H1 (cell line): ENCODE measurements at regions not wholly inside any gene's neighbourhood (a gene's known extent, or its start where the extent isn't known, plus 50 kb on each side); places are given as distances from the start of the nearest gene placed in this dataset.

Source experiments
- CTCF ChIA-PET: fragments of 300-600 bp; sonication (Branson Sonifier 250); formaldehyde crosslinking; loops from one replicate; lab custom pipeline; 2021; ENCODE audit not compliant: partially characterized antibody; lab: Charles Lee
- POLR2A ChIA-PET: fragments of 300-600 bp; sonication (Branson Sonifier 250); formaldehyde crosslinking; loops from one replicate; lab custom pipeline; 2021; ENCODE audit warnings: inconsistent platforms; ENCODE audit not compliant: partially characterized antibody; lab: Charles Lee
- DNase-seq, 2 experiments: peaks; one replicate each; pipeline versions ENCODE4 v3.0.0 to v3.0.0-alpha.2; 2010 to 2022; ENCODE audit warnings: low spot score in 2 of 2, low read depth in 1 of 2, mixed read lengths in 1 of 2
- FAIRE-seq: peaks from 2 replicates; lab custom pipeline; 2011; peaks lifted over from hg19 to GRCh38; lab: Jason Lieb, UNC
- H2AFZ ChIP-seq: 2 replicates; pipeline ENCODE4 v1.8.1; 2012; ENCODE audit warnings: low read length, inconsistent platforms
- H2AK5ac ChIP-seq: 2 replicates; pipeline ENCODE4 v1.6.1; 2013; ENCODE audit warnings: low read depth, low read length
- H2BK120ac ChIP-seq: replicated peaks from 2 replicates; pipeline ENCODE3; 2013; ENCODE audit warnings: low read depth, low read length, inconsistent platforms
- H2BK12ac ChIP-seq: 2 replicates; pipeline ENCODE4 v1.6.1; 2013; ENCODE audit warnings: low read depth, low read length
- H2BK15ac ChIP-seq: 2 replicates; pipeline ENCODE4 v1.6.1; 2013; ENCODE audit warnings: low read length
- H2BK20ac ChIP-seq: 2 replicates; pipeline ENCODE4 v1.6.1; 2013; ENCODE audit warnings: low read length
- H2BK5ac ChIP-seq: 2 replicates; pipeline ENCODE4 v1.6.1; 2013; ENCODE audit warnings: low read depth, low read length
- H3K14ac ChIP-seq: 2 replicates; pipeline ENCODE4 v1.6.1; 2013; ENCODE audit warnings: inconsistent platforms; ENCODE audit not compliant: insufficient read length
- H3K18ac ChIP-seq: 2 replicates; pipeline ENCODE4 v1.6.1; 2013; ENCODE audit warnings: low read length; ENCODE audit errors: extremely low read depth
- H3K23ac ChIP-seq: 2 replicates; pipeline ENCODE4 v1.6.1; 2013; ENCODE audit warnings: inconsistent platforms; ENCODE audit not compliant: insufficient read length
- H3K23me2 ChIP-seq: 2 replicates; pipeline ENCODE4 v1.6.1; 2013; ENCODE audit warnings: low read depth, low read length
- H3K27ac ChIP-seq: 2 replicates; pipeline ENCODE4 v1.6.1; 2011; ENCODE audit warnings: low read depth, low read length, inconsistent platforms
- H3K27me3 ChIP-seq, 4 experiments: replicated peaks in 1 of 4; 1 replicate in 1 of 4; 2 replicates in 3 of 4; pipeline versions ENCODE4 v1.6.1 to v1.8.1; 2011 to 2013; ENCODE audit warnings: low read length in 3 of 4, mild to moderate bottlenecking in 3 of 4, inconsistent platforms in 2 of 4, mixed read lengths in 2 of 4, moderate library complexity in 1 of 4; ENCODE audit not compliant: control insufficient read depth in 3 of 4, insufficient read depth in 3 of 4; ENCODE audit errors: extremely low read depth in 1 of 4
- H3K36me3 ChIP-seq, 4 experiments: 2 replicates each; pipeline versions ENCODE4 v1.6.1 to v1.8.1; 2011 to 2013; ENCODE audit warnings: mild to moderate bottlenecking in 4 of 4, low read length in 3 of 4, moderate library complexity in 2 of 4, control low read depth in 1 of 4, inconsistent platforms in 1 of 4; ENCODE audit not compliant: insufficient read depth in 4 of 4, control insufficient read depth in 2 of 4
- H3K4ac ChIP-seq: replicated peaks from 2 replicates; pipeline ENCODE3; 2013; ENCODE audit warnings: low read length, low read depth, mixed read lengths, inconsistent platforms; ENCODE audit not compliant: insufficient read length
- H3K4me1 ChIP-seq, 4 experiments: replicated peaks in 1 of 4; 1 replicate in 1 of 4; 2 replicates in 3 of 4; pipeline versions ENCODE4 v1.6.1 to v1.8.1; 2011 to 2013; ENCODE audit warnings: low read length in 3 of 4, inconsistent platforms in 2 of 4, mixed read lengths in 1 of 4; ENCODE audit not compliant: insufficient read depth in 4 of 4, control insufficient read depth in 3 of 4
- H3K4me2 ChIP-seq, 2 experiments: 2 replicates each; pipeline versions ENCODE4 v1.6.1 to v1.8.1; 2011 to 2013; ENCODE audit warnings: low read depth in 2 of 2, low read length in 2 of 2, control low read depth in 1 of 2, inconsistent platforms in 1 of 2, mild to moderate bottlenecking in 1 of 2; ENCODE audit not compliant: insufficient read depth in 1 of 2
- H3K4me3 ChIP-seq, 4 experiments: fragments of 200-600, 300-600 bp in 1 of 4; sonication (generic), shearing (Covaris generic), sonication (Bioruptor Twin) in 1 of 4; 2 replicates each; pipeline versions ENCODE4 v1.5.1 to v1.8.1; 2011 to 2016; ENCODE audit warnings: low read length in 4 of 4, low read depth in 3 of 4, control low read depth in 2 of 4, inconsistent platforms in 2 of 4, mild to moderate bottlenecking in 2 of 4, mixed read lengths in 1 of 4, moderate library complexity in 1 of 4; ENCODE audit not compliant: insufficient read depth in 2 of 4; ENCODE audit errors: extremely low read depth in 1 of 4
- H3K56ac ChIP-seq: replicated peaks from 2 replicates; pipeline ENCODE3; 2013; ENCODE audit warnings: low read depth, mild to moderate bottlenecking, mixed read lengths, low read length, inconsistent platforms; ENCODE audit not compliant: insufficient read length
- H3K79me1 ChIP-seq: 2 replicates; pipeline ENCODE4 v1.6.1; 2013; ENCODE audit warnings: low read depth, low read length, control low read depth
- H3K79me2 ChIP-seq, 2 experiments: 2 replicates each; pipeline versions ENCODE4 v1.6.1 to v1.8.1; 2012 to 2013; ENCODE audit warnings: low read length in 2 of 2, mild to moderate bottlenecking in 2 of 2, inconsistent platforms in 1 of 2; ENCODE audit not compliant: insufficient read depth in 2 of 2, control insufficient read depth in 1 of 2
- H3K9ac ChIP-seq, 4 experiments: replicated peaks in 1 of 4; 1 replicate in 1 of 4; 2 replicates in 3 of 4; pipeline versions ENCODE4 v1.6.1 to v1.8.1; 2011 to 2013; ENCODE audit warnings: low read depth in 3 of 4, low read length in 3 of 4, control low read depth in 2 of 4, mild to moderate bottlenecking in 2 of 4, moderate library complexity in 2 of 4, inconsistent platforms in 1 of 4; ENCODE audit errors: extremely low read depth in 1 of 4
- H3K9me3 ChIP-seq, 2 experiments: 2 replicates each; pipeline versions ENCODE4 v1.6.1 to v1.8.1; 2012 to 2013; ENCODE audit warnings: mild to moderate bottlenecking in 2 of 2, moderate library complexity in 2 of 2, control low read depth in 1 of 2, inconsistent platforms in 1 of 2, low read depth in 1 of 2, low read length in 1 of 2, mixed read lengths in 1 of 2; ENCODE audit not compliant: insufficient read depth in 2 of 2
- H4K20me1 ChIP-seq, 2 experiments: replicated peaks in 1 of 2; 2 replicates each; pipeline versions ENCODE3 to v1.8.1; 2011 to 2013; ENCODE audit warnings: inconsistent platforms in 2 of 2, low read length in 2 of 2, mild to moderate bottlenecking in 1 of 2; ENCODE audit not compliant: insufficient read depth in 2 of 2, control insufficient read depth in 1 of 2
- H4K5ac ChIP-seq: 2 replicates; pipeline ENCODE4 v1.6.1; 2013; ENCODE audit warnings: low read length, low read depth, mixed read lengths, inconsistent platforms; ENCODE audit not compliant: insufficient read length
- H4K8ac ChIP-seq: 2 replicates; pipeline ENCODE4 v1.8.0; 2013; ENCODE audit warnings: mild to moderate bottlenecking, moderate library complexity, low read length, inconsistent platforms; ENCODE audit not compliant: insufficient read depth; ENCODE audit errors: extremely low read depth
- H4K91ac ChIP-seq: replicated peaks from 2 replicates; pipeline ENCODE3; 2013; ENCODE audit warnings: low read length, mixed read lengths, inconsistent platforms; ENCODE audit not compliant: insufficient read length
- CBX5 ChIP-seq: fragments of 300-800, 300-1000 bp; sonication (generic); IDR thresholded peaks from 2 replicates; pipeline ENCODE4 v1.7.1; 2016; ENCODE audit warnings: antibody characterized with exemption, low read length, low read depth
- CHD2 ChIP-seq: IDR thresholded peaks from 2 replicates; pipeline ENCODE4 v1.6.1; 2012; ENCODE audit warnings: low read length, improper control_type of control experiment
- HDAC2 ChIP-seq, 2 experiments: fragments of 300-600 bp in 1 of 2; sonication (generic) in 1 of 2; IDR thresholded peaks; 2 replicates each; pipeline ENCODE4 v1.6.1; 2011 to 2012; ENCODE audit warnings: low read depth in 2 of 2, low read length in 2 of 2, mild to moderate bottlenecking in 2 of 2, moderate library complexity in 2 of 2, borderline replicate concordance in 1 of 2, inconsistent platforms in 1 of 2
- WGBS, 2 experiments: shearing (Covaris generic) in 1 of 2; methylation state at CpG; one replicate each; pipeline versions ENCODE4 v1.1.6 to v1.1.7; 2013 to 2015; ENCODE audit warnings: low lambda C conversion rate in 2 of 2, mixed read lengths in 2 of 2, inconsistent platforms in 1 of 2, low coverage in 1 of 2, missing lambda C conversion rate in 1 of 2; ENCODE audit not compliant: insufficient replicate concordance in 2 of 2, insufficient coverage in 1 of 2, insufficient read length in 1 of 2; ENCODE audit errors: extremely low coverage in 1 of 2, missing lambda C conversion rate in 1 of 2; 5-methylcytosine and 5-hydroxymethylcytosine counted together
- TF ChIP-seq, protein P1 (sequence below): IDR thresholded peaks from 2 replicates; pipeline ENCODE4 v1.6.1; 2011; ENCODE audit warnings: low read length, improper control_type of control experiment

DNA sequence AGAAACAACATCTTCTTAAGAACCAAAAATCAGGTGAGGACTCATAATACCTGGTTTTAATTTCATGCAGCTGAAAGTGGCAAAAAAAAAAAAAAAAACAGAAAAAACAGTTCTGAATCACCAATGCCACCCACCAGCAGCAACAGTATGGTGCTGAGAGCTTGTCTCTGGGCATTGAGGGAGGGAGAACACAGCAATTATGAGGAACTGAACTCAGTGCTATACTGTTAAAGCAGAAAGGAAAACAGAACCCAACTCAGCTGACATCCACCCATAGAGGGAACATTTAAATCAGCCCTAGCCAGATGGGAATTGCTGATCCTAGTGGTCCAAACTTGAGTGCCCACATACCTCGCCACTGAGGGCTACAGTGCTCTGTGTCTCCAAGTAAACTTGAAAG lies 657.9 kb downstream of the ACTL7B start:
- Histone ChIP-seq H3K27ac (no peak overlapping the region), H3K4me3 (no peak overlapping the region), H4K20me1 (no peaks in the 10 kb centered on the region), H4K5ac (no peak overlapping the region), H3K56ac (no peak overlapping the region), H2BK120ac (no peak overlapping the region), H2AFZ (no peak overlapping the region), H4K8ac (no peak overlapping the region), H2BK5ac (no peak overlapping the region), H3K79me1 (no peaks in the 10 kb centered on the region), H3K27me3 (no peaks in the 10 kb centered on the region), H3K9me3 (no peaks in the 10 kb centered on the region)
- POLR2A ChIA-PET: no interaction called here
- no peak for DNase-seq
- 100% methylated on average over 1 of the region's 1 CpG; no CpG with 5 or more reads in 1 of the 2 experiments for WGBS, 2 experiments
- TF ChIP-seq HDAC2 (IDR thresholded peaks at IDR 0.05; ENCODE audit: borderline replicate concordance in 1 of 2, low read depth in 2 of 2, low read length in 2 of 2): no peak
- no peak for TF ChIP-seq CHD2
- no peak for TF ChIP-seq CBX5
- TF ChIP-seq, protein P1, sequence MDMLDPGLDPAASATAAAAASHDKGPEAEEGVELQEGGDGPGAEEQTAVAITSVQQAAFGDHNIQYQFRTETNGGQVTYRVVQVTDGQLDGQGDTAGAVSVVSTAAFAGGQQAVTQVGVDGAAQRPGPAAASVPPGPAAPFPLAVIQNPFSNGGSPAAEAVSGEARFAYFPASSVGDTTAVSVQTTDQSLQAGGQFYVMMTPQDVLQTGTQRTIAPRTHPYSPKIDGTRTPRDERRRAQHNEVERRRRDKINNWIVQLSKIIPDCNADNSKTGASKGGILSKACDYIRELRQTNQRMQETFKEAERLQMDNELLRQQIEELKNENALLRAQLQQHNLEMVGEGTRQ: no peak
- TF ChIP-seq, all 59 proteins: peak for 0
- H2AK5ac ChIP-seq: no peak overlapping the region
- H3K79me2 ChIP-seq: no peaks in the 10 kb centered on the region
- no peaks in the 10 kb centered on the region for H3K4me1 ChIP-seq
- no peak overlapping the region for H2BK12ac ChIP-seq
- no peak overlapping the region for H2BK20ac ChIP-seq
- CTCF ChIA-PET: no interaction called here
- no peaks in the 10 kb centered on the region for H3K23me2 ChIP-seq
- H3K4me2 ChIP-seq: no peak overlapping the region
- no peak overlapping the region for H2BK15ac ChIP-seq
- no peak overlapping the region for H4K91ac ChIP-seq
- H3K9ac ChIP-seq: no peak overlapping the region
- H3K14ac ChIP-seq: no peak overlapping the region
- FAIRE-seq: no peak
- no peak overlapping the region for H3K23ac ChIP-seq
- H3K4ac ChIP-seq: no peak overlapping the region
- H3K18ac ChIP-seq: no peak overlapping the region
- no peaks in the 10 kb centered on the region for H3K36me3 ChIP-seq
